Muscle layer of duodenum (tissue), 2 donors: ENCODE measurements at regions not wholly inside any gene's neighbourhood (a gene's known extent, or its start where the extent isn't known, plus 50 kb on each side); places are given as distances from the start of the nearest gene placed in this dataset.
A peak's percentile ranks its signal among the peaks of the same experiment; 100 is the strongest.

Experiments used
- H3K27ac ChIP-seq: one replicate; pipeline ENCODE4 v1.7.0; 2013; ENCODE audit warnings: mild to moderate bottlenecking, low read length
- H3K27me3 ChIP-seq: one replicate; pipeline ENCODE4 v1.7.0; 2013; ENCODE audit warnings: low read depth, mild to moderate bottlenecking, control low read depth, low read length
- H3K36me3 ChIP-seq, 2 donors: one replicate each; pipeline ENCODE4 v1.7.0; 2013; ENCODE audit warnings: low read length in 2 of 2, control low read depth in 1 of 2, mild to moderate bottlenecking in 1 of 2; ENCODE audit not compliant: insufficient read depth in 2 of 2, control insufficient read depth in 1 of 2
- H3K4me1 ChIP-seq, 2 donors: one replicate each; pipeline ENCODE4 v1.7.0; 2013; ENCODE audit warnings: low read length in 2 of 2, mild to moderate bottlenecking in 2 of 2, control low read depth in 1 of 2, moderate library complexity in 1 of 2; ENCODE audit not compliant: insufficient read depth in 2 of 2, control insufficient read depth in 1 of 2
- H3K4me3 ChIP-seq, 2 donors: one replicate each; pipeline ENCODE4 v1.7.0; 2013; ENCODE audit warnings: low read length in 2 of 2, low read depth in 1 of 2, mild to moderate bottlenecking in 1 of 2
- H3K9me3 ChIP-seq, 2 donors: one replicate each; pipeline ENCODE4 v1.7.0; 2013; ENCODE audit warnings: low read length in 2 of 2, control low read depth in 1 of 2, mild to moderate bottlenecking in 1 of 2; ENCODE audit not compliant: control insufficient read depth in 1 of 2
- donor health status: healthy.

DNA sequence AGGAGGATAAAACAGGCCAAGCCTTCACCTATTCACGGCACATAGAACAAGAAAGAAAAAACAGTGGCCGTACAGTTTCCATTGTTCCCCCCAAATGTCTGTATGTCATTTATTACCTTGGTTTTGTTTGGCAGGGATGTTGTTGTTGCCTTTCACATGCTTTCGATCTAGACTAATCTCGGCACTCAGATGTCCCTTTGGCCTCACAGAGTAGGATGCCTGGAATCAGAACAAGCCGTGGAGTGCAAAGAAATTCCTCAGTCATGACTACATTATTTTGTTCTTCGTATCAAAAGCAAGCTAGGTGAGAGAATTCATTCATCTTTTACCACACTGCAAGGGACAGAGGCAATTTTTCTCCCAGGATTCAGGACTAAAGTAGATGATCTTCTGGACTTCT lies 106.9 kb downstream of the SMIM20 start:
- Histone ChIP-seq H3K36me3 (no peaks in the 10 kb centered on the region), H3K27me3 (no peaks in the 10 kb centered on the region), H3K9me3 (no peaks in the 10 kb centered on the region), H3K27ac (no peak overlapping the region), H3K4me1 (peaks cover 5 to 17% of the 10 kb centered on the region in 2 donors), H3K4me3 (no peak overlapping the region)

DNA sequence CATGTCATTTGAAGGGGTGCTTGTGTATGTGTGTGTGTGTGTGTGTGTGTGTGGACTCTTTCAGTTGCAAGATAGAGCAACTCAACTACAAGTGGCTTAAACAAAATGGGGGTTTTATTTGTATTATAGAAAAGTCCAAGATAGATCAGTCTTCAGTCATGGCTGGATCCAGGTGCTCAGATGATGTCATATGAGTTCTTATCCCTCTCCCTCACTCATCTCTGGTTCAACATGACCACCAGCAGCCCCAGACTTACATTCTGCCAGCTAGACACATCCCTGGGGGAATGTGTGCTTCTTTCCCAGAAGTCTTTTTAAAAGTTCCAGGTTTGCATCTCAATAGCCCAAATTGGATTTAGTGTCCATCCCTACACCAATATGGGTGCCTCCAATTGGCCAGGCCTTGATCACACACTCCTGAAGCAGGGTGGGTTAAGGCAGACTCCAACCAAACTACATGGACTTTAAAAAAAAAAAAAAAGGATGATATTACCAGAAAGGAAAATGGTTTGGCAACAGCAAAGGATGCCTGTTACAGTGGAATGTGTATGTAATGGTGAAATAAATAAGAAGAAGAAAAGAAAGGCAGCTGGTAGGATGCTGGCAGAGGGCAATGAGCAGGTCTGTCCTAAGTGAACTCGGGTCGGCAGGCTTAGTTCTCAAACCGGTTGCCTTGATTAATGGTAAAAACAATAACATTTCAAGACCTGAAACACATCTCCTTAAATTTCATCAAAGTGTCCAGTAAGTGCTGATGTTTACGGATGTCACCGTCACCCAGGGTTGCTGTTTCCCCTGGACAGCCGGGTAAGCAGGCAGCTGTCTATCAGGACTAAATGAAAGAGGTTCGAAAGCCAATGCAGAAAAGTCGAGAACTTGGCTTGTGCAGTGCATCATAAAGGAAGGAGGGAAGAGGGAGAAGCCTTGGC lies 107.7 kb downstream of the SMIM20 start:
- Histone ChIP-seq H3K9me3 (no peaks in the 10 kb centered on the region), H3K27me3 (no peaks in the 10 kb centered on the region), H3K4me1 (peaks cover 5 to 17% of the 10 kb centered on the region in 2 donors), H3K36me3 (no peaks in the 10 kb centered on the region), H3K4me3 (no peak overlapping the region), H3K27ac (no peak overlapping the region)

DNA sequence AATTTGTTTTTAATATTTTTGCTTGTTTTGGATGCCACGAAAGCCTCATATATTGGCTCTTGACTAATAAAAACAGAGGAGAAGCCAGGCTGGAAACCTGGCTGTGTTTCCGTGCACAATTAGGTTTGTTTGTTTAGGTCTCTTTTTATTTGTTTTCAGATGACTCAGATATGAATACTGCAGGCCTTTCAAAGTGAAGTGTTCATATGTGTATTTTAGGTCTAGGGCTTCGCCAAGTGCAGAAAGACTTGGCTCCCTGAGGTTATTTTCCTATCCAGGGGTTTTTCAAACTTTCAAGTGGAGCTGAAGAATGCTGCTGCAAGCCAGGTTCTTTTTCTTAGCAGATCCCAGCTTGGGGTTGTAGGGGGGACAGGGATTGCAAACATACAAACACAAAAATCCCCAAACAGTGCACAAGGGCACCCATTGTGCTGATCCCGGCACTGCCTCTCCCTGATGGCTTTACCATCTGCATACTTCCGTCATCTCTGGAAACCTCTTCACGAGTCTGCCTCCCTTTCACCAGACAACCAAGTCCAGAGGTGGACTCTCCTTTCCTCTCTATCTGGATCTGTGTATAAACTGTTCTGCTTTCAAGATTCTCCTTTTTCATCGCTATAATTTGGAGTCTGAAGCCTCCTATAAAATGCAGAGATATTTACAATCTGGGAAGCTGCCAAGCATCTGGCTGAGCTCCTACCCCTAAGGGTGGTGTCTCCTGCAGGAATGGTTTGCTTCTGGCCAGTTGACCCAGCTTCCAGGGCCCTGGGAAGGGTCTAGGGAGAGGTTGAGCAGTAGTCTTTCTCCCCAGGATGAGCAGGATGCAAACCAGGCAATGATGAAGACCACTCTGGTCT lies 108.6 kb downstream of the SMIM20 start:
- H3K4me3 ChIP-seq = no peak overlapping the region
- peak overlapping the region; percentile 25 for H3K27ac ChIP-seq
- no peaks in the 10 kb centered on the region for H3K27me3 ChIP-seq
- H3K4me1 ChIP-seq = peaks cover 5 to 17% of the 10 kb centered on the region in 2 donors
- no peaks in the 10 kb centered on the region for H3K36me3 ChIP-seq
- no peaks in the 10 kb centered on the region for H3K9me3 ChIP-seq

DNA sequence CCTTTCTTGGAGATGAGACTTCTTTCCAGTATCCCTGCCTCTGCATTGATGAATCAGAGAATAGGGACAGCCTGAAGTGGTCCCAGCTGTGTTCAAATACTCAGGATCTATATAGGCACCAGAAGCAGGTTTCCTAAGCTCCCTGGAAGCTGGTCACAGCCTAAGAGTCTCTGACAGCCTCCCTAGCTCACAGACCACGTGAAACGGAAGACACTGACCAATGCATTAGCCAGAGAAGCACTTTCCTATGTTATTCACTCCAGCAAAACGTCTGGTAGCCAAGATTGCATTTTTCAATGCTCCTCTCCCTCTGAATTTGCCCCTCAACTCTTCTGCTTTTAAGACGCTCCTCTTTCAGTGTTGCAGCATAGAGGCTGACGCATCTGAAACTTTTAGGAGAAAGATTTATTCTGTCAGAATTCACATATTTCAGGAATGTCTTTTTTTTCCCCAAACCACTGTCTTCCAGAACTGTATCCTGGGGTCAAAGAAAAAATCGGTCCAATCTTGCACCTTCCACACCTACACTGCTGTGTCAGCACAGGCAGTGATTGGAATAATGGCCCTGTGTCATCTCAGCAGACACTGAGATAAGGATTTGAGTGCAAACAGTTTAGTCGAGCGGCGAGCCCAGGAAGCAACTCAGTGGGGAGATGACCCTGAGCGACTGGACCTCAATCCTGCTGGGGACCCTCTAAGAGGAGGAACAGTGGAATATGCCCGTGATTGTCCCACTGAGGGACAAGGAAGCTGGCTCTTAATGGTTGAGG lies 109.4 kb downstream of the SMIM20 start:
- H3K27ac ChIP-seq = peak overlapping the region; percentile 25

DNA sequence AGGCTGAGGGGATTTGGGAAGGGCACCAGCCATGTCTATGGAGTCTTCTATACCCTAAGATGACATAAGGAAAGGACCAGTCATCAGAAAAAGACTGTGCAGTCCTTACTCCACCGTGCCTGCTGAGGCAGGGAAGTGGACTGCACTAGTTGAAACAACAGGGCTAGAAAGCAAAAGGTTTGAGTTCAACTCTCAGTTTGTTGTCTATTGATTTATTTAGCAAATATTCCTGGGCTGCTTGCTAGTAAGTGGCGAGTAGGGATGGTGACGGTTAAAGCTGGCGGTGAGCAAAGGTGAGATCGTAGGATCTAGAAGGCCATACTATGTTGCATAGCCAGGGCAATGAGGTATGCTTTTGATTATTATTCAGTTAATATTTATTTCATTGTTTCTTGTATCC lies 110.1 kb downstream of the SMIM20 start:
- Histone ChIP-seq H3K27me3 (no peaks in the 10 kb centered on the region), H3K4me1 (peaks cover 5 to 23% of the 10 kb centered on the region in 2 donors), H3K36me3 (no peaks in the 10 kb centered on the region), H3K4me3 (no peak overlapping the region), H3K27ac (no peak overlapping the region), H3K9me3 (no peaks in the 10 kb centered on the region)

More for the DNA sequence above, 109.4 kb downstream of the SMIM20 start:
- H3K4me3 ChIP-seq = no peak overlapping the region
- H3K9me3 ChIP-seq = no peaks in the 10 kb centered on the region
- no peaks in the 10 kb centered on the region for H3K36me3 ChIP-seq
- H3K27me3 ChIP-seq = no peaks in the 10 kb centered on the region
- peaks cover 5 to 17% of the 10 kb centered on the region in 2 donors for H3K4me1 ChIP-seq

DNA sequence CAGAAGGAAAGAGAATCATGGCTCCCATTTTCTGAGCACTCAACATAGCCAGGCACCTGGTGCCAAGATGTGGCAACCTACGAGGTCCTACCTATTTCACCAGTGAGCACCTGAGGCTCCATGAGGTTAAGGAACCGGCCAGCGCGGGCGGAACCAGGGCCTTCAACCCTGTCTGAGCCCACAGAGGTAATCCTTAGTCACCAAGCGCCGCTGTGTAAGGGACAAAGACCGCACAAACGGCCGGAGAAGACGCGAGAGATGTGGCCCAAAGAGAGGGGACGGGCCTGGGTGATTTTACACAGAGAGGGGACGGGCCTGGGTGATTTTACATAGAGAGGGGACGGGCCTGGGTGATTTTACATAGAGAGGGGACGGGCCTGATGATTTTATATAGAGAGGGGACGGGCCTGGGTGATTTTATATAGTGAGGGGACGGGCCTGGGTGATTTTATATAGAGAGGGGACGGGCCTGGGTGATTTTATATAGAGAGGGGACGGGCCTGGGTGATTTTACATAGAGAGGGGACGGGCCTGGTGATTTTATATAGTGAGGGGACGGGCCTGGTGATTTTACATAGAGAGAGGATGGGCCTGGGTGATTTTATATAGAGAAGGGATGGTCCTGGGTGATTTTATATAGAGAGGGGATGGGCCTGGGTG lies 114.2 kb downstream of the SMIM20 start:
- Histone ChIP-seq H3K36me3 (no peaks in the 10 kb centered on the region), H3K9me3 (no peaks in the 10 kb centered on the region), H3K27ac (no peak overlapping the region), H3K27me3 (no peaks in the 10 kb centered on the region), H3K4me3 (no peak overlapping the region), H3K4me1 (peaks cover 0 to 19% of the 10 kb centered on the region in 2 donors)

DNA sequence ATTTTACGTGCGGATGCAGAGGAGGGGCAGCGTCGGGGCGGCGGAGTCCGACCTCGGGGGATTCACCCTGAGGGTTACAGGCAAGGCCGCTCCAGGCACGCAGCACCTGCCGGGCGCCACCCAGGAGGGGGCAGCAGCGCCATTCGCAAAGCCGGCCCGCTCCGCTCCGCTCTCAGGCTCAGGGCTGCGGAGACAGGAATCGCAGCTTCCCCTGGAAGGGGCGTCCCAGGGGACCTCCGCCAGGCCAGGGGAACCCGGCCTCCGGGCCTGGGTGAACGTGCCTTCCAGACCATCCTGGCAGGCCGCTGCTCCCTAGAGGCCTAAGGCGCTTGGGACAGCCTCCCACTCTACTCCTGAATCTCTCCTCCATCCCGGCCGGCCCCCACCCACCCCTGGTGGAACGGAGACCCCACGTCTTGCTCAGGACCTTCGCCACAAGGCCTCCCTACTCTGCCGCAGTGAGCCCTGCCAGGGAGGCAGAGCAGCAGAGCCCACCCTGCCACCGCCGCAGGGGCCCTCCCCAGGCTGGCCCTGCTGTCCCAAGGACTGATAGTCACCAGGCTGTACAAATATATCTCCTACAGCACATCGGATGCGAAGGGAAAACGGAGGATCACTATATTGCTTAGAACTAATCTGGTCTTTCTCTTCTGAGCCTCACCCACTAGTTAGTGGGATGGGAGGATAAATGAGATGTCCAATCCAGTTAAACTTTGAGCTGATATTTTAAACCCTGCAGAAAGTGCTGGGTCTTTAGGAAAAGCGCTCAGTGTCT lies 115.0 kb downstream of the SMIM20 start:
- no peak overlapping the region for H3K4me3 ChIP-seq
- no peaks in the 10 kb centered on the region for H3K27me3 ChIP-seq
- no peak overlapping the region for H3K27ac ChIP-seq
- no peaks in the 10 kb centered on the region for H3K36me3 ChIP-seq
- H3K4me1 ChIP-seq = peaks cover 0 to 19% of the 10 kb centered on the region in 2 donors
- H3K9me3 ChIP-seq = no peaks in the 10 kb centered on the region

DNA sequence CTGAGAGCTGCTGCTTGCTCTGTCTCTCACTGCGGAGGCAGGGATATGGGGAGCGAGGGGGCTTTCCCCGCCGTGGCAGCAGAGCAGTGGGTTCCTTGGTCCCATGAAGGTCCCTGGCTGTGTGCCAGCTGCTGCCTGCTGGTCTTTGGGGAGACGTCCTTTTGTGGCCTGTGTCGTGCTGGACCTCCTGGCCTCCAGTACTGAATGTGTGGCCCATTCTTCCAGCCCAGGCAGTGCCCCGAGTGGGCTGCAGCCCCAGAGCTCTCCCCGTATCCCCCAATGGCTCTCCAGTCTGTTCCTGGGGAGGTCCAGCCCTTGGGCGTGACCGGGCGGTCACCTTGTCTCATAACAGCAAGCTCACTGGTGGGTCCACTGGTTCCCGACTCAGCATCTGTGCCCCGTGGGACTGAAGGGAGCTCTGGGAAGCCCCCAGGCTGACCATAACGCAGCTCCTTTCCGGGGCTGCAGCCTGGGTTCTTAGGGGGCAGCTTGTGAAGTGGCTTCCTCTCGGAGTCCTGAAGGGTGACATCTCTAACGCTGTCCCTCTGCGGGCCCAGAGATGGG lies 115.6 kb downstream of the SMIM20 start:
- Histone ChIP-seq H3K36me3 (no peaks in the 10 kb centered on the region), H3K27me3 (no peaks in the 10 kb centered on the region), H3K4me3 (no peak overlapping the region), H3K27ac (no peak overlapping the region), H3K4me1 (peaks cover 0 to 19% of the 10 kb centered on the region in 2 donors), H3K9me3 (no peaks in the 10 kb centered on the region)

DNA sequence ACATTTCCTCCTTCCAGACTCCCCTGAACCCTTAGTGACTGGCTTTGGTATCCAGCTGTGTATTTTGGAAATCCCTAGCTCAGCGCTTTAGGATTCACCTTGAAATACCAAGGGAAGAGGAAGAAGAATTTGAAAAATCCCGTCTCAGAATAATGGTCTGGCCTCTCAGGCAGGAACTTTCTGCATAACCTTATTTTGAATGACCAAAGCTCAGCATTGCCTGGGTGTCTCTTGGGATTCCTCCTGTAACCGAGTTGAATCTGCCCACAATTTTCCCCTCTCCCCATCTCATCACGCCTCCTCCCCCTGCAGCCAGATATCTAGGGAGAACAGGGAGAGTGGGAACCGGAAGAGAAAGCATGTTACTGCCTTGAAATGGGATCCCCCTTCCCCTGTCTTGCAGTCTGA lies 116.2 kb downstream of the SMIM20 start:
- H3K36me3 ChIP-seq = no peaks in the 10 kb centered on the region
- H3K4me3 ChIP-seq = no peak overlapping the region
- peaks cover 0 to 19% of the 10 kb centered on the region in 2 donors for H3K4me1 ChIP-seq
- no peak overlapping the region for H3K27ac ChIP-seq
- no peaks in the 10 kb centered on the region for H3K9me3 ChIP-seq
- H3K27me3 ChIP-seq = no peaks in the 10 kb centered on the region

DNA sequence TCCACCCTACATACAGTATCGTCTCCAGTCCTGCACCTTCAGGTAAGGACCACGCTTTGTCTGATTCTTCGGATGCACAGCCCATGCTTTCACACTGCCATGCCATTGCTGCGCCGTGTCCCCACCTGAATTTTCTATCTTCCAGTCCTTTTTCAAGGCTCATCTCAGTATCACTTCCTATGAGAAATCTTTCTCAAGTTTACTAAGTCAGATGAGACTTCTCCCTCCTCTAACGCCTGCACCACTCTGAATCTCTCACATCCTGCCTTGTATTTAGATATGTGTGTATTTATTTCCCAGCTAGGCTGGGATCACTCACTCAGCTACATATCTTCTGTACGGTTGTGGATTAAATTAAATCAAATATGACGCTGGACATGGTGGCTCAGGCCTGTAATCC lies 116.8 kb downstream of the SMIM20 start:
- H3K27ac ChIP-seq = no peak overlapping the region
- H3K4me3 ChIP-seq = no peak overlapping the region
- no peaks in the 10 kb centered on the region for H3K9me3 ChIP-seq
- H3K4me1 ChIP-seq = peaks cover 0 to 19% of the 10 kb centered on the region in 2 donors
- no peaks in the 10 kb centered on the region for H3K36me3 ChIP-seq
- H3K27me3 ChIP-seq = no peaks in the 10 kb centered on the region
